M059J (cell line): ENCODE measurements at regions not wholly inside any gene's neighbourhood (a gene's known extent, or its start where the extent isn't known, plus 50 kb on each side); places are given as distances from the start of the nearest gene placed in this dataset.
A peak's percentile ranks its signal among the peaks of the same experiment; 100 is the strongest.
"Not testable (repeated sequence)": the region's sequence is repeated elsewhere in the genome, so short reads cannot be mapped to it uniquely, and the experiment has no call there.

ENCODE experiments used
- DNase-seq: peaks from one replicate; pipeline ENCODE4 v3.0.0-alpha.2; 2012; ENCODE audit warnings: low read depth

GRCh38 chr14:80298491-80299017, 87.2 kb upstream of the DIO2 start:
- DNase-seq = no peak

GRCh38 chr14:80291101-80291500, 79.8 kb upstream of the DIO2 start:
- DNase-seq = no peak

GRCh38 chr14:80286744-80287143, 75.4 kb upstream of the DIO2 start:
- DNase-seq = not testable (repeated sequence)

DNA sequence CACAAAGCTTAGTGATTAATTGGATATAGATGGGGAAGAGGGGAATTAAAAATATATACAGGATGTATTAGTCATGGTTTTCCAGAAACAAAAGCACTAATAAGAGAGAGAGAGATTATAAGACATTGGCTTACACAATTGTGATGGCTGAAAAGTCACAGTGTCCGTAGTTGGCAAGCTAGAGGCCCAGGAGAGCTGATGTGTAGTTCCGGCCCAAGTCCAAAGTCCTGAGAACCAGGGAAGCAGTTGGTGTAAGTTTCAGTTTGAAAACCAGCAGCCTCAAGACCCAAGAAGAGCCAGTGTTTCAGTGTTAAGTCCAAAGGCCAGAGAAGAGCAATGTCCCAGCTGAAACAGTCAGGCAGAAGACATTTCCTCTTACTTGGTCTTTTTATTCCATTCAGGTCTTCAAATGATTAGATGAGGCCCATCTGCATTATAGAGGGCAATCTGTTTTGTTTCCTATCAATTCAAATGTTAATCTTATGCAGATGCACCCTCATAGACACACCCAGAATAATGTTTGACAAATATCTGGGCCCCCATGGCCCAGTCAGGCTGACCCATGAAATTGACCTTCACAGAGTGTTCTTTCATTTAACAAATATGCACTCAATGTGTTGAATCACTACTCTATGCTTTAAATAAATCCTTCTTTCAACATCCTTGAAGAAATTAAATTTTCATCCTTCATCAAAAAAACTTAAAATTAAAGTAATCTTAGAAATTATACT, 67.2 kb upstream of the DIO2 start:
- peak; percentile 56 for DNase-seq

- DNase-seq = peak; percentile 63
Observed at GRCh38 chr14:80275208-80275850, 64.0 kb upstream of the DIO2 start.

- not testable (repeated sequence) for DNase-seq
Observed at GRCh38 chr14:80274310-80274709, 63.0 kb upstream of the DIO2 start.

- DNase-seq = no peak
Observed at GRCh38 chr14:80271389-80271788, 60.1 kb upstream of the DIO2 start.

DNA sequence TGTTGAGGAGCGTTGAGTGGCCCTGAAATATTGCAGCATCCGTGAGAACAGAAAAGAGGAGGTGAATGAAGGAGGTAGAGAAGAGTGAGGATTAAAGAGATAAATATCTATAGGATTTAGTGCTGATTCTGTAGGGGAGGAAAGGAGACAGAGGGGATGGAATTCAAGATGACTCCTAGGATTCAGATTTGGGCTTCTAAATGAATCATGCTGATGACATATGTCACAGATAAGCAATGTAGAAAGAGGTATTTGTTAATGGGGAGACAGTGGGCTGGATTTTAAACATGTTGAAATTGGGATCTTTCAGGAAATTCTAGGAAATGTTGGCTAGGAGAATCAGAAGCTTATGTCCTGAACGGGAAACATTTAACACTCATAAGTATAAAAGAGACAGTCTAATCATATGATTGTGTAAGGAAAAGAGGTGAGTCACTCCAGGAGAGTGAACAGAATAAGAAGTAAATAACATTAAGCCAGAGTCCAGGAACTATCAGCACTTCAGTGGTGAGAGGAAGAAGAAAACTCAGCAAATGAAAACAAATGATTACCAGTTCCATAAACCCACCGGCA, 58.1 kb upstream of the DIO2 start:
- peak; percentile 69 for DNase-seq

GRCh38 chr14:80266930-80267329, 55.6 kb upstream of the DIO2 start:
- no peak for DNase-seq

DNA sequence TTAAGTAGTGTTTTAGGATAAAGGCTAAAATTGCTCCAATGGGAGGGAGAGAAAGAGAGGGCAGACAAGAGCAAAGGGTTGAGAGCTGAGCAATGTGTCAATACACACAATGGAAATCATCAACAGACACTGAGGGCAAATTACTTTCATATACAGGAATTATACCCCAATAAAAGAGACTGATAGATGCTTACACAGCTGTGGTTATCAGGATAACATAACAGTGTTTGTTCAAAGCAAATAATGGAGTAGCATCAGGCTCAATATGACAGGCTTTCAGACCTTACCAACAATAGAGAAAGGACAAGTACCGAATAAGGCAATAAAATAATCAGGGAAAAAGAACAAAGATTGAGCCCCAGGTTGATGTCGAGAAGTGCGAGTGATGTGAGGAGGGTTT, 53.4 kb upstream of the DIO2 start:
- no peak for DNase-seq
